Panc1 (cell line): ENCODE measurements at regions not wholly inside any gene's neighbourhood (a gene's known extent, or its start where the extent isn't known, plus 50 kb on each side); places are given as distances from the start of the nearest gene placed in this dataset.

Experiments
- SIN3A ChIP-seq: IDR thresholded peaks from 2 replicates; pipeline ENCODE4 v1.6.1; 2012; ENCODE audit warnings: low read depth, mild to moderate bottlenecking, low read length, moderate library complexity, borderline replicate concordance; ENCODE audit not compliant: insufficient read depth
- TF ChIP-seq, protein P1 (sequence below): fragments of 450-650 bp; IDR thresholded peaks from 2 replicates; pipeline ENCODE4 v1.5.1; 2017; ENCODE audit warnings: mild to moderate bottlenecking

DNA sequence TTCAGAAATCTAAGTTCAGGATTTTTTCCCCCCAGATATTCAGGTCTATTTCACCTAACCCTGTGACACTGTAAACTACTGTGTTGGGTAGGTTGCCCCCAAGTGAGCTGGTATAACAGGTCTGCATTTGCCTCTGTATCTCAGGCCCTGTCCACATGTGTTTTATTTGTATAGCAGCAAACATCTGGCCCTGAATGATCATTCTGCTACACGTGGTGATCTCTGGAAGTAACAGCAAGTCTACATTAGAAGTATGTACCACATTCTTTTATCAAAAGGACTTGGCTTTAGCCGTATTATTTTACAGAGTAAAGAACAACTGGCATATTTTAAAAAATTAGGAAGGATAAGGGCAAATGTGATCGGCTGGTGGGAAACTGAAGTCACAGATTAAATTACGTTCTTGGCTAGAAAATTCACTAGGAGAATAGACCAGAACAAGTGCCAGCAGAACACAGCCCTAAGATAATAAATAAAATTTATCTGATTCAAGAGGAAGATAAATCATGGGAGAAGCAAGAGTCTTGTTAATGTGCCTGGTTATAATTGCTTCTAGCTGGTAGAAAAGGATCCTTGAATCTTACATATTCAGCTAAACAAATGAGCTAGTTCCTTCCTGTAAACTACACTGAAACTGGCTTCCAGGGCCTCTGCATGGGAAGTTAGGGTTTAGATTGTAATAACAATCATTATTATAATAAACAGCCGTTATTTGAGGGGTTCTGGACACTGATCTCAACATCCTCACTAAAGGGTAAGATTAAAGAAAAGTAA, 192.1 kb downstream of the SAMD5 start:
- TF ChIP-seq, protein P1, sequence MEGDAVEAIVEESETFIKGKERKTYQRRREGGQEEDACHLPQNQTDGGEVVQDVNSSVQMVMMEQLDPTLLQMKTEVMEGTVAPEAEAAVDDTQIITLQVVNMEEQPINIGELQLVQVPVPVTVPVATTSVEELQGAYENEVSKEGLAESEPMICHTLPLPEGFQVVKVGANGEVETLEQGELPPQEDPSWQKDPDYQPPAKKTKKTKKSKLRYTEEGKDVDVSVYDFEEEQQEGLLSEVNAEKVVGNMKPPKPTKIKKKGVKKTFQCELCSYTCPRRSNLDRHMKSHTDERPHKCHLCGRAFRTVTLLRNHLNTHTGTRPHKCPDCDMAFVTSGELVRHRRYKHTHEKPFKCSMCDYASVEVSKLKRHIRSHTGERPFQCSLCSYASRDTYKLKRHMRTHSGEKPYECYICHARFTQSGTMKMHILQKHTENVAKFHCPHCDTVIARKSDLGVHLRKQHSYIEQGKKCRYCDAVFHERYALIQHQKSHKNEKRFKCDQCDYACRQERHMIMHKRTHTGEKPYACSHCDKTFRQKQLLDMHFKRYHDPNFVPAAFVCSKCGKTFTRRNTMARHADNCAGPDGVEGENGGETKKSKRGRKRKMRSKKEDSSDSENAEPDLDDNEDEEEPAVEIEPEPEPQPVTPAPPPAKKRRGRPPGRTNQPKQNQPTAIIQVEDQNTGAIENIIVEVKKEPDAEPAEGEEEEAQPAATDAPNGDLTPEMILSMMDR: no peak
- TF ChIP-seq SIN3A: no peak
